IMR-90 (cell line): ENCODE measurements at regions not wholly inside any gene's neighbourhood (a gene's known extent, or its start where the extent isn't known, plus 50 kb on each side); places are given as distances from the start of the nearest gene placed in this dataset.
"Not testable (repeated sequence)": the region's sequence is repeated elsewhere in the genome, so short reads cannot be mapped to it uniquely, and the experiment has no call there.

ENCODE experiments used
- BHLHE40 ChIP-seq: fragments of 150-350 bp; IDR thresholded peaks from 2 replicates; pipeline ENCODE4 v1.6.1; 2016; ENCODE audit warnings: mild to moderate bottlenecking, low read depth, low read length
- CEBPB ChIP-seq: IDR thresholded peaks from 2 replicates; pipeline ENCODE4 v1.6.1; 2012; ENCODE audit warnings: low read depth, low read length, improper control_type of control experiment
- MAFK ChIP-seq: IDR thresholded peaks from 2 replicates; pipeline ENCODE4 v1.6.1; 2012; ENCODE audit warnings: low read depth, low read length, improper control_type of control experiment
- MAZ ChIP-seq: IDR thresholded peaks from 2 replicates; pipeline ENCODE4 v1.6.1; 2012; ENCODE audit warnings: low read depth, mild to moderate bottlenecking, low read length, improper control_type of control experiment, moderate library complexity, borderline replicate concordance
- NFE2L2 ChIP-seq: fragments of 150-350 bp; IDR thresholded peaks from 2 replicates; pipeline ENCODE4 v1.6.1; 2016; ENCODE audit warnings: low read depth, mild to moderate bottlenecking, low read length
- POLR2A ChIP-seq: IDR thresholded peaks from 2 replicates; pipeline ENCODE4 v1.6.1; 2012; ENCODE audit warnings: mild to moderate bottlenecking, low read depth, low read length
- RAD21 ChIP-seq: IDR thresholded peaks from 2 replicates; pipeline ENCODE4 v1.6.1; 2012; ENCODE audit warnings: low read length, improper control_type of control experiment
- RCOR1 ChIP-seq: IDR thresholded peaks from 2 replicates; pipeline ENCODE4 v1.6.1; 2012; ENCODE audit warnings: mild to moderate bottlenecking, low read length, improper control_type of control experiment; ENCODE audit not compliant: insufficient replicate concordance
- RFX5 ChIP-seq: IDR thresholded peaks from 2 replicates; pipeline ENCODE4 v1.8.0; 2012; ENCODE audit warnings: low read depth, mild to moderate bottlenecking, low read length, moderate library complexity
- SMC3 ChIP-seq: fragments of 150-350 bp; IDR thresholded peaks from 2 replicates; pipeline ENCODE4 v1.6.1; 2016; ENCODE audit warnings: low read depth, mild to moderate bottlenecking, antibody characterized with exemption, low read length, moderate library complexity
- TF ChIP-seq, protein P1 (sequence below): fragments of 150-350 bp; IDR thresholded peaks from 2 replicates; pipeline ENCODE4 v1.6.1; 2017; ENCODE audit warnings: mild to moderate bottlenecking, antibody characterized with exemption, low read length, low read depth
- TF ChIP-seq, protein P2 (sequence below): conservative IDR thresholded peaks from 2 replicates; pipeline ENCODE4 v1.5.1; 2012; ENCODE audit warnings: mild to moderate bottlenecking, low read depth, low read length, improper control_type of control experiment

DNA sequence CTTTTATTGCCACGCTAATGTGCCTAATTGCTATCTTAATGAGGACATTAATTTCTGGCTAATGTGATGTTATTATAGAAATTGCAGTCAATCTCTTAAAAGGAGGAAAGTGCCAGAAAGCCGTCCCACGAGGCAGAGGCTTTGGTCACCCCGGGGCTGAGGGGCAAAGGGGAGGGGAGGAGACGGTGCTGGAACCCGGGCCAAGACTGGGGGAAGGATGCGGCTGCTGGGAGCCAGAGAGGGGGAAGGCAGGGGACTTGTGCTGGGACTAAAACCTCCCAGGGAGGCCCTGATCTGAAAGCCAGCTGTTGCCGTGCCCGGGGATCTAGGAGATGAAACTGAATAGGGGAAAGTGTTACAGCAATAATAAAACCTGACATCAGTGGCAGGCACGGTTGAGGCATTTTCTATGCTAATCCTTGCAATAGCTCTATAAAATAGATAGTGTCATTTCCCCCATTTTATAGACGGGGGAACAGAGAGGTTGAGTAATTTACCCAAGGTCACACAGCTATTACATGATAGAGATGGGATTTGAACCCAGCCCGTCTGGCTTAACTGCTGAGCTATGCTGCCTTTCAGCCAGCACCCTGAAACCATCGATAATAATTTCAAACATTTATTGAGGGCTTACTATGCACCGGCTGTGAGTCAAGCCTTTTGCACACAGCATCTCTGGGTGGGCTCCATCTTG is 83.2 kb upstream of the ADGRE5 start:
- TF ChIP-seq, protein P1, sequence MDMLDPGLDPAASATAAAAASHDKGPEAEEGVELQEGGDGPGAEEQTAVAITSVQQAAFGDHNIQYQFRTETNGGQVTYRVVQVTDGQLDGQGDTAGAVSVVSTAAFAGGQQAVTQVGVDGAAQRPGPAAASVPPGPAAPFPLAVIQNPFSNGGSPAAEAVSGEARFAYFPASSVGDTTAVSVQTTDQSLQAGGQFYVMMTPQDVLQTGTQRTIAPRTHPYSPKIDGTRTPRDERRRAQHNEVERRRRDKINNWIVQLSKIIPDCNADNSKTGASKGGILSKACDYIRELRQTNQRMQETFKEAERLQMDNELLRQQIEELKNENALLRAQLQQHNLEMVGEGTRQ = not testable (repeated sequence)
- not testable (repeated sequence) for TF ChIP-seq RAD21, NFE2L2, POLR2A, SMC3, RFX5, MAFK, MAZ, RCOR1, BHLHE40, CEBPB
- TF ChIP-seq, protein P2, sequence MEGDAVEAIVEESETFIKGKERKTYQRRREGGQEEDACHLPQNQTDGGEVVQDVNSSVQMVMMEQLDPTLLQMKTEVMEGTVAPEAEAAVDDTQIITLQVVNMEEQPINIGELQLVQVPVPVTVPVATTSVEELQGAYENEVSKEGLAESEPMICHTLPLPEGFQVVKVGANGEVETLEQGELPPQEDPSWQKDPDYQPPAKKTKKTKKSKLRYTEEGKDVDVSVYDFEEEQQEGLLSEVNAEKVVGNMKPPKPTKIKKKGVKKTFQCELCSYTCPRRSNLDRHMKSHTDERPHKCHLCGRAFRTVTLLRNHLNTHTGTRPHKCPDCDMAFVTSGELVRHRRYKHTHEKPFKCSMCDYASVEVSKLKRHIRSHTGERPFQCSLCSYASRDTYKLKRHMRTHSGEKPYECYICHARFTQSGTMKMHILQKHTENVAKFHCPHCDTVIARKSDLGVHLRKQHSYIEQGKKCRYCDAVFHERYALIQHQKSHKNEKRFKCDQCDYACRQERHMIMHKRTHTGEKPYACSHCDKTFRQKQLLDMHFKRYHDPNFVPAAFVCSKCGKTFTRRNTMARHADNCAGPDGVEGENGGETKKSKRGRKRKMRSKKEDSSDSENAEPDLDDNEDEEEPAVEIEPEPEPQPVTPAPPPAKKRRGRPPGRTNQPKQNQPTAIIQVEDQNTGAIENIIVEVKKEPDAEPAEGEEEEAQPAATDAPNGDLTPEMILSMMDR = not testable (repeated sequence)
